HG02642 (cell line): ENCODE measurements at regions not wholly inside any gene's neighbourhood (a gene's known extent, or its start where the extent isn't known, plus 50 kb on each side); places are given as distances from the start of the nearest gene placed in this dataset.

ENCODE experiments used
- ATAC-seq: cut with Tn5 transposase; IDR thresholded peaks from one replicate; pipeline ENCODE4 v1.9.1; 2021; ENCODE audit warnings: mild to moderate bottlenecking; ENCODE audit not compliant: unreplicated experiment, poor library complexity

DNA sequence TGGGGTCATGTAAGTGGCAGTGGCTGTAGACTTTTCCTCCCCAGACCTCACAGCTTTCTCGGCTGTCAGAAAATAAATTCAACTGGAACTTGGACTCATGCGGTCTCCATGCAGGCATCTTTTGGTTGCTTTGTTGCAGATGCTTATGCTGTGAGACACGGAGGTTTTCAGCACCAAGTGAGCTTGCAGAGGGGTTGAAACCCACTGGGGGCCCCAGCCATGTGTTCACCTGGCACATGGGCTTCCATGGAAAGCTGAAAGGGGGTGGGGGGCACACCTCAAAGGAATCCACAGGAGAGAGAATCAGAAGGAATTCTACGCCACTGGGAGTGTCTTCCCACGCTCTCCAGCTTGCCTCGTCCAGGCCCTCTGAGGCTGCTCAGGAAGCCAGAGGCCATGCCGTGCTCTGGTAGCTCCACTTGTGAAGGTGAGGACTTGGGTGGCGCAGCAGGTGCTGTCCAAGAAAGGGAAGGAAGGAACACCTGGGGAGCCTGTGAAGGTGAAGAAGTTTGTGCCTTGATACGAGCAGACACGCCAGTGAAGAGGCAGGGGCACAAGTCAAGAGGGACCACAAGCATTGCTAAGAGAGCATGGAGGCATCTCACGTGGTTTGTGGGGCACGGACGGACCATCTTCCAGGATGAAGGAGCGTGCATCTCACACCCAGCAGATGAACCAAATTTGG is 134.3 kb upstream of the PMEPA1 start:
- ATAC-seq: no peak

- ATAC-seq: no peak
Observed at GRCh38 chr20:57842720-57843119, 132.9 kb upstream of the PMEPA1 start.

DNA sequence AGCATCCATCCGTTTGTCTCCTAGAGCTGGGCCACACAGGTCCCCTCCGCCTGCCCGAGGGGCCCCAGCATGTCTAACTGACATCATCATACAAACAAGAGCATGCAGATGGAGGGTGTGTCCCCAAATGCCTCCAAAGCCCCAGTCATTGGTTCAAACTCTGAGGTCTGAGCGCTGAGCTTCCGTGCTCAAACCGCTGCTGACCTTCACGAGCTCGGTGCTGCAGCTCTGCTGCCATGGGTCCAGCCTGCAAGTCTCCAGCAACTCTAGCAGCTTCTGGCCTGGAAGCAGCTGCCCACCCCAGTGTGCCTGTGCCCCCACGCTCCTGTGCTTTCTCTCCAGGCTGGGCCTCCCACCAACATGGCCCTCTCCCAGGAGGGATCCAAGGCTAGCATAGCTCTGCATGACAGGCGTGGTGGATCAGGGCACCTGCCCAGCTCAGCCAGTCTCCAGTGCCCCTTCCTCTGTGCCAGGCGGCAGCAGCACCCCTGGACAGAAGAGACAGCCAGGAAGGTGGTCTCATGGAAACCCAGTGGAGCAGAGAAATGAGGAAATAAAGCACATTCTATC is 131.6 kb upstream of the PMEPA1 start:
- ATAC-seq: no peak

DNA sequence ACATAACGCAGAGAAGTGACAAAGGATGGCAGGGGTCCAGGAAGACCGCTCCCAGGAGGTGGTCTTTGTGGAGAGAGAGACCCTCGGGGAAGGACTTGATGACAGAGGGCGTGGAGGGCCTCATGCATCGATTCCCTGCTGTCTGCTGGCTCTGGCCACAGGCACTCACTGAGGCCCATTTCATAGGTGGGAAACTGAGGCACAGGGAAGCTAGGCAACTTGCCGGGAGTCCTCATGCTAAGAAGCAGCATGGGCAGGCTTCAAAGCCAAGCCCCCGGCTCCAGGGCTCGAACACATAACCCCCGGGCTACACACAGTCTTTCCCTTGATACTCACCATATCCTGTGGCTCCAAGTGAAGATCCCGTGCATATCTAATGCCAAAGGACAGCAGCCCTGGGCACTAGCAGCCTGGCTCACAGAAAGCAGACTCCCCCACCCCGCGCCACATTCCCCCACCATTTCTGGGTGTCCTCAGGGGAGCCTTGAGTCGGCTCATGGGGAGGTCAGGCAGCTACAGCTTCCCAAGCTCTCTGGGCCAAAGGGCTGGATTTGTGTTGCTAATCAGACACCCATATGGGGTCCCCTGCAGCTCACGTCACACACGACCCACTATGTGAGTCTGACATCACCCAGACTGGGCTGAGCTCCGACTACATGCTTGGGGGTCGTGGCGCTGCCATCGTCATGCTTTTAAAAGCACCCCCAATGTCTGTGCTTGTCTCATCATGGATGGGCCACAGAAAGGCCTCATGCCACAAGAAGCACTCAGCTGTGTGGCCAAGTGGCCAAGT is 130.9 kb upstream of the PMEPA1 start:
- ATAC-seq: no peak

DNA sequence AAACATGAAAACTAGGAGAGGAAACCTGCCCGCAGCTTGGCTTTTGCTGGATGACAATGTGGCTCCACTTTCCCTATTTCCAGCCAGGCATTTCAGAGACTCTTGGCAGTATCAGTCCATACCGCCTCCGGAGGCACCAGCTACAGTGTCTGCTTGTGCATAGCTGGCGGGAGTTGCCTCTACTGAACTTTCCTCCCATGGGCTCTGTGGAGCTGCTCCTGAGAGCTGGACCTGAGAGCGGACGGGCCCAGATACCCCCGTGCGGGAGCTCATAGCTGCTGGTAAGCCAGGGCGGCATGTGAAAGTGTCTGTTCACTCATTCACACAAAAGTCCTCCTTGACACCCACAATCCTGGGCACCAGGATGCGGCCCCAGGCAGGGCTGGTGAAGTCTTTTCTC is 130.3 kb upstream of the PMEPA1 start:
- ATAC-seq: no peak

GRCh38 chr20:57838670-57839151 is 128.9 kb upstream of the PMEPA1 start:
- ATAC-seq: no peak

DNA sequence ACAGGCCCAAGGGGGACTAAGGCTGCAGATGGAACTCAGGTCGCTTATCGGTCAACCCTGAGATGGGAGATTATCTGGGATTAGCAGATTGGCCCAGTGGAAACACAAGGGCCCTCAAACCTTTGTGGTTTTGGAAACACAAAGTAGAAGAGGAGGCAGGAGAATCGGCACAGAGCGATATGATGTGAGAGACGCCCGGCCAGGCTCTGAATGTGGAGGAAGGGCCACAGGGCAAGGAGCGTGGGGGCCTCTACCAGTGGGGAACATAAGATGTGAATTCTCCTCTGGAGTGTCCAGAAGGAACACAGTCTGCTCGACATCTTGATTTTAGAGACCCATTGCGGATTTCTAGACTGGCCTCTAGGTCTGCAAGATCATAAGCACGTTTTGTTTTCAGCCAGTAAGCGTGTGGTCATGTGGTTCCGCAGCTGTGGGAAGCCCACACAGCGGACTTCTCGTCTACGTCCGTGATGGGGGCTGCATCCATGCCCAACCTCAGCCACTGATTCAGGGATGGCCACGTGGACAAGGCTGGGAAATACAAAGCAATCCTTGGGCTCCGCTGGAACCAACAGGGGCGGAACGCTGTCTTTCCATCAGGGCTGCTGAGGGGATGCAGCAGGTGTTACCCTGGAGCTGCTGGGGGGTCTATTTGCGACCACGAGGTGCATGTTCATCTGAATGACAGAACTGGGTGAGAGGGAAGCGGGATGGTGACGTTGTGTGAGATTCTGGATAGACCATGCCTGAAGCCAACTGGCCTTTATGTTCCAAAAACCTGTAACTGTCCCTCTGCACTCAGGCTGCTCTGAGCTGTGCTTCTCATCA is 127.6 kb upstream of the PMEPA1 start:
- no peak for ATAC-seq

DNA sequence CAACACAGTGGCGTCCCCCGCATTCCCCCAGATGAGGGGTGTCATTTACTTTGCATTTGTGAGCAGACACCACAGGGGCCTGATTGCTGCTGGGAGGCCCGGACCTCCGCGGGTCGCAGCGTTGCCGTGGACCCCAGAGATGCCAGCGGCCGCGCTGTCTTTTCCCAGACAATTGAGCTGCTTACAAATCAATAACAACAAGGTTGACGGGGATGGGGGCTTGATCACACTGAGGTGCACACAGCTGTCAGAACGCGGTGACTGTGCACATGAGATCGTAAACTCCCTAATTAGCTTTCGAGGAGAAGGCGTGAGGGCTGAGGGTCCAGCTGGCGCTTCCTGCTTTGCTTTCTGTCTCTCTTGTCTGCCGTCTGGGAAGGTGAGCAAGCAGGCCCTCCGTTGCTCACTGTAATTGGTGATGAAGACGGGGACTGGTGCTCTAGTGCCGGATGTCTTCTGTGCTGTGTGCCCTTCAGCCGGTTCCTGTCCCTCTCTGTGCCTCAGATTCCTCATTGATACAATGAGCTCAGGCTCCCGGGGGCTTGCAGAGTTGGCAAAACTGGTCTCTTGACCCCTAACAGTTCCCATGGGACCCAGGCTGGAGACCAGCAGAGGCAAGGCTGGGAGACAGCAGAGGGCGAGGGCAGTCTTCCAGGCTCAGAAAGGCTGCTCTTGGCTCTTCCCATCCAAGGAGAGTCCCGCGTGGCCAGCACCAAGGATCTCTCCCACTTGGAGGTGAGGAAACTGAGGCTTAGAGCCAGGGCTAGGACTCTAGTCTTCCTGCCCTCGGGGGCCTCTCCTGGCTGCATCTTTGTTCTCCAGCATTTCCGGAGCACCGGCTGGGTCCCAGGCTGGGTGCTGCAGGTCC is 126.0 kb upstream of the PMEPA1 start:
- no peak for ATAC-seq

DNA sequence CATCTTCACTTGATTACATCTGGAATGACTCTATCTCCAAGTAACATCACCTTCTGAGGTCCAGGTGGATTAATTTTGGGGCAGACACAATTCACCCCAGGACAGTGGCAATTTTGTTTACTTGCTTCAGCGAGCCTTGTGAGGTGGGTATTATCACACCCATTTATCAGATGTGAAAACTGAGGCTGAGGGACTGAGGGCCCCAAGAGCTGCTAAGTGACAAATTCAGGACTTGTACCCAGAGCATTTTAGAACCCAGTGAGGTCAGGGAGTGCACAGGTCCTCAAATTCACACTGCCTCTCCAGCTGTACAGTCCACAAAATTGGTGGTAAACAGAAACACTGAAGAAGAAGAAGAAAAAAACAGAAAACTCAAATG is 125.2 kb upstream of the PMEPA1 start:
- no peak for ATAC-seq

DNA sequence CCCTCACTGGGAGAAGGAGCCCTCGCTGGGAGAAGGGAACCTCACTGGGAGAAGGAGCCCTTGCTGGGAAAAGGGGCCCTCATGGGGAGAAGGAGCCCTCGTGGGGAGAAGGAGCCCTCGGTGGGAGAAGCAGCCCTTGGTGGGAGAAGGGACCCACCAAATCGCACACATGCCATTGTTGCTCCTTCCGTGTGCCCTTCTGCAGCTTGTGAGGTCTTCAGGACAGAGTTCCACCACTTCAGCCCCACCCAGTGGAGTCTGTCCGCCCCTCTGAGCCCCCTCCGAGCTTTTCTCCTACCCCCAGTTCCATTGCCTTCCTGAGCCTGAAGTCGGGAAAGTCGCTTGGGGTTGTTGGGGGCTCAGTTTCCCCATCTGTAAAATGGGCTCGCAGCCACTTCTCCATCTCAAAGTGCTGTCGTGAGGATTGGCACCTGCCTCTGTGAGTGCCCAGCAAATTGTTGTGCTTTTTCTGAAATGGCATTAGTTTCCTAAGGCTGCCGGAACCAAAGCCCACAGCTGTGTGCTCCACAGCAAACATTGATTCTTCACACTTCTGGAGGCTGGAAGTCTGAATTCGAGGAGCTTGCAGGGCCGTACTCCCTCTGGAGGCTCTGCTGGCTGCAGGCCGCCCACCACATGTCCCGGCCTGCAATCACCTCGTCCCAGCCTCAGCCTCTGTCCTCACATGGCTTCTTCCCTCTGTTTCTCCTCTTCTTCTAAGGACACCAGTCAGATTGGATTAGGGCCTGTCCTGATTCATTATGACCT is 124.7 kb upstream of the PMEPA1 start:
- ATAC-seq: no peak

GRCh38 chr20:57831993-57832585 is 122.3 kb upstream of the PMEPA1 start:
- ATAC-seq: no peak

- no peak for ATAC-seq
Observed at GRCh38 chr20:57831326-57831992, 121.6 kb upstream of the PMEPA1 start.

GRCh38 chr20:57830515-57830895 is 120.7 kb upstream of the PMEPA1 start:
- ATAC-seq: no peak

DNA sequence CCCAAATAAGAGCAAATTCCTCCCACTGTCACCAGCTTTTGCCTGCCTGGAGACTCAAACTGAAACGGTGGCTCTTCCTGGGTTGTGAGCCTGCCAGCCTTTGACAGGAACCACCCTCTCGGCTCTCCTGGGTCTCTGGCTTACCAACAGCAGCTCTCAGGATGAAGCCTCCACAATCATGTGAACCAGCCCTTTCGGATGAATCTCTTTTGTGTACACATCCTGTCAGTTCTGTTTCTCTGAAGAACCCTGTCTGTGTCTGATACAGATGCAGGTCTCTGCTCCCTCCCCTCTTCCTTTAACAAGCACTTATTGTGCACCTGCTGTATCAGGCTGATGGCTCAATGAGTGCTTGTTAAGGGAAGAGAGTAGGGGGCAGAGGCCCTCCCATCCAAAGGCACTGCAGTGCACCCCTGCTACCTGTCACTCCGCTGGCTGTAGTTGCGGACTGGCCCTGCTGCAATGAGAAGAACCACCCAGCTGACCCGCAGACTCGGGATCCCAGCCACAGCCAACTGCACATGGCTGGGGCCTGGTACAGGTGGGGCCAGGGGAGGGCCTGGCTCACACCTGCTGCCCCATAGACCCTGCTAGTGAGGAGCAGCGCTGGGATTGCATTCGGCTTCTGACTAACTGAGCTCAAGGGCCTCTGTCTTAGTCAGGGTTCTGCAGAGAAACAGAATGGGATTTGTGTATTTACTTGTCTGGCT is 120.1 kb upstream of the PMEPA1 start:
- ATAC-seq: no peak

DNA sequence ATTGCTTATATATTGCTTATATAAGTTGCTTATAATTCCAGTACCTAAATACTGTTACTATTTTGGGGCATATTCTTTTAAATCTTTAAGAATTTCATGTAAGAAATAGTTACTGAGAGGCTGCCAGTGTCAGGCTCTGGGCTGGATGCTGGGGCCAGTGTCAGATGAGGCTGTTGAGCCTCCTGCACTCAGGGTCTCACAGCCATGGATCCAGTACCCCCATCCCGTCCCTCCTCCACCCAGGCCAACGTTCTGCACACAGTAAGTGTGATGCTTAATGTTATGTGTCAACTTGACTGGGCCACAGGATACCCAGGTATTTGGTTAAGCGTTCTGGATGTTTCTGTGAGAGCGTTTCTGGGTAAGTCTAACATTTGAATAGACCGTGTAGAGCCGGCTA is 119.5 kb upstream of the PMEPA1 start:
- no peak for ATAC-seq

- ATAC-seq: no peak
Observed at GRCh38 chr20:57828696-57829095, 118.9 kb upstream of the PMEPA1 start.

- ATAC-seq: no peak
Observed at GRCh38 chr20:57826666-57827287, 117.0 kb upstream of the PMEPA1 start.
